GM18870 (cell line): ENCODE measurements at regions not wholly inside any gene's neighbourhood (a gene's known extent, or its start where the extent isn't known, plus 50 kb on each side); places are given as distances from the start of the nearest gene placed in this dataset.
"Not testable (repeated sequence)": the region's sequence is repeated elsewhere in the genome, so short reads cannot be mapped to it uniquely, and the experiment has no call there.

ENCODE experiments used
- ATAC-seq: cut with Tn5 transposase; IDR thresholded peaks from one replicate; pipeline ENCODE4 v1.9.1; 2021; ENCODE audit warnings: moderate library complexity; ENCODE audit not compliant: unreplicated experiment

DNA sequence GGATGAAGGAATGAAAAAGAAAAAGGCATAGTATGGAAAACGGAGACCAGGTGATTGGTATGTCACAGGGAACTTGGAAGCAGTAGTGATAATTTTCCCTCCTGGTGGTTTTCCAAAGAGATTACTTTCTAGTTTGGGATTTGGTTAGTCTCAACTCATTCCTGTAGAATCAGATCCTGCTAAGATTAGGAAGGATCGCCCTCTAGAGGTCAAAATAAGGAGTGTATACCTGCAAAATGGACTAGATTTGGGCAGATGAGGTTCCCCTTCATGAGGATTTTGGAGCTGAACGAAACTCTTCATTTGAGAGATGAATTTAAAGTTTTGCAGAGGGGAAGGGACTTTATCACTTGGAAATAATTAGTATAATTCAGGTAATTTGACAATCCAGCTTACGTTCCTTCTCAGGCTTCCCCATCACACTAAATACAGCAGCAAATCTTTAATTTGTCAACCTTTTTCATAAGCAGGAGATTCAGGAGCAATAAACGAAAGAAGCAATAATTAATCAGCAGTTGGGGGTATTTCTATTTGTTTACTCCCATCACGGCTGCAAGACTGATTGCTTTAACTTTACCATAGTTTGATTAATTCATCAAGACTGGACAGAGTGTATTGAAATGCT, 65.2 kb downstream of the CCDC195 start:
- ATAC-seq = no peak

DNA sequence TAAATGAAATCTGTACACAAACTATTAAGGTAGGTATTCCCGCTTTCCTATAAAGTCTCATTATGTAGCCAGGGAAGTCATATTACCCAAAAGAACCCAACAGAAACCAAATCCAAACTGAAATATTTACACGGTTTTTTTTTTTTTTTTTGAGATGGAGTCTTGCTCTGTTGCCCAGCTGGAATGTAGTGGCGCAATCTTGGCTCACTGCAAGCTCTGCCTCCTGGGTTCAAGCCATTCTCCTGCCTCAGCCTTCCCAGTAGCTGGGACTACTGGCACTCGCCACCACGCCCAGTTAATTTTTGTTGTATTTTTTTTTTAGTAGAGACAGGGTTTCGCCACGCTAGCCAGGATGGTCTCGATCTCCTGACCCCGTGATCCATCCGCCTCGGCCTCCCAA, 62.5 kb upstream of the CUL3 start:
- not testable (repeated sequence) for ATAC-seq

DNA sequence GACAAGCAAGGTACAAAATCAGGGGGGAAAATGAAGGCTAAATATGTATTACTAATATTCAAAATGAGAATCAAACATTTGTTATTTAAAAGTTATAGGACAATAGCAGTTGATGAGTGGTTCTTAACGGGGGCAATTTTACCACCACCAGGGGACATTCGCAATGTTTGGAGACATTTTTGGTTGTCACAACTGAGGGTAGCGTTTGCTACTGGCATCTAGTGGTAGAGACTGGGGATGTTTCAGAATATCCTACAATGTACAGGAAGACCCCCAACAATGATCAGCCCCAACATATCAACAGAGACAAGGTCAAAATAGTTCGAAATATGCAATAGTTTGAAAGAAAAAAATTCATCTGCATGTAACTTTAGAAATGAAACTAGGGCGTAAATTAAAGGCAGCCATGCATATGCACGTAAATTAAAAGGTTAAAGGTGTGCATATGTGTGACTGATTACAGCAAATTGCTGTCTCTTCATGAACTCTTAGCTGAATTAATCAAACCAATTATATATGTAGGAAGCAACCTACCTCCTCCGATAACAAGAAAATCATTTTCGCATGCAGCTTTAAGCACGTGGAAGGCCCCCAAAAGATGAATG, 61.2 kb upstream of the CUL3 start:
- peak; percentile 53 for ATAC-seq

DNA sequence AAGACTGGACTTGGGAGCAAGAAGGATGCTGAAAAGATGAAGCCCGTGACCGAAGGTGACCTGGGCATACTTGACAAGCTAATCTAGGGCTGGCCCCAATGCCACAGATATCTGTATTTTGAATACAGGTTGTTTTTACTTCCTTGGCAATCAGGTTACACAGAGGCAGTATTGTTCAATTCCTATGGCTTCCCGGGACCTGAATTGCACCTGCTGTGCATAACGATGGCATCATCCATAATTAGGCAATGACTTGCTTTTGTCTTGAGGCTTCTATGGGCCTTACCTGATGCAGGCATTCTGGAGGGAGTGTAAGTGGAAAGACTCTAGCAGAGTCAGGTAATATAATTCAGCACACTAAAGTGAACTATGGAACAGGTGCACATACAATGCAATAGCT, 60.6 kb upstream of the CUL3 start:
- ATAC-seq = no peak

- no peak for ATAC-seq
These were observed 55.5 kb upstream of the CUL3 start for GRCh38 chr2:224640679-224641078.

DNA sequence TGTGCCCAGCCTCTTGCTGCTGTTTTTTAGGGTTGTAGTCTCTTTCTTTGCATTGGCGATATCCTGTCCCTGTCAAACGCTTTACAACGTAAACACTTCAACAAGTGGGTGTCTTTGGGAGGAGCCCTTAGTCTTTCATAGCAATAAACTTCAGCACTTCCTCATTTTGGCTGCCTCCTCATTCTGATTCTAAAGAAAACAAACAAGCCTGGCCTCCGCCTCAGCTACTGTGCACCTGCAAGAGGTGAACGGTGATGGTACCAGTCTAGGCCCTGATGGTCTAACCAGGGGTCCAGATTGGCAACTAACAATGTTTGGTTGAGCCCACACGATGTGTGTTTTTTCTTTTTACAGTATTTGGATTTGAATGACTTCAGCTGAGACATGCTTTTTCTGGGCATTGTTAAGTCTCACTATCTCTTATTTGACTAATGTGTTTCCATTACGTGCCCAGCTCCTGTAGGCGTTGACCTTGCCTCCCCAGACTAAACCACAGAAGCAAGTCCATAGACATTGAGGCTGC, 53.2 kb upstream of the CUL3 start:
- peak; percentile 95 for ATAC-seq
